ENCODE measurements at regions not wholly inside any gene's neighbourhood (a gene's known extent, or its start where the extent isn't known, plus 50 kb on each side); places are given as distances from the start of the nearest gene placed in this dataset.

- no peaks in the 10 kb centered on the region for H3K79me2 ChIP-seq (ENCODE audit: insufficient read depth)
- no peak overlapping the region for H3K4me3 ChIP-seq (ENCODE audit: low read depth in 2 of 2, low read length in 1 of 2)
- DNase-seq: no peak
- no peaks in the 10 kb centered on the region for H3K9me3 ChIP-seq
- 77% methylated on average over 4 of the region's 4 CpGs for WGBS (ENCODE audit: low lambda C conversion rate)
- no peaks in the 10 kb centered on the region for H3K36me3 ChIP-seq (replicated peaks in 1 of 2; ENCODE audit: control insufficient read depth in 1 of 2, insufficient read depth in 2 of 2, low read length in 1 of 2)
- no peaks in the 10 kb centered on the region for H3F3A ChIP-seq (replicated peaks; ENCODE audit: insufficient read depth)
- no peak overlapping the region for H3K27ac ChIP-seq (ENCODE audit: low read depth in 2 of 2, low read length in 1 of 2)
- H3K27me3 ChIP-seq (ENCODE audit: insufficient read depth): no peaks in the 10 kb centered on the region
- H4K20me1 ChIP-seq (ENCODE audit: insufficient read depth): no peaks in the 10 kb centered on the region
- no peaks in the 10 kb centered on the region for H3K9me2 ChIP-seq
- H2AFZ ChIP-seq (ENCODE audit: low read depth): no peak overlapping the region
- ChIA-PET CTCF (no interaction called here), POLR2A (no interaction called here)
- H3K9ac ChIP-seq: no peak overlapping the region
- no peak for TF ChIP-seq RAD21 (IDR thresholded peaks at IDR 0.05; ENCODE audit: low read length)
- no peak for TF ChIP-seq USF2 (IDR thresholded peaks at IDR 0.05; ENCODE audit: borderline replicate concordance, low read depth, low read length)
- no peak for TF ChIP-seq EZH2phosphoT487 (IDR thresholded peaks at IDR 0.05; ENCODE audit: borderline replicate concordance, low read depth)
- no peak for TF ChIP-seq MEF2A (IDR thresholded peaks at IDR 0.05; ENCODE audit: borderline replicate concordance, low read depth)
- no peak for TF ChIP-seq FOXJ3 (CRISPR knock-in tag; IDR thresholded peaks at IDR 0.05)
- no peak for TF ChIP-seq GABPA (IDR thresholded peaks at IDR 0.05; ENCODE audit: low read depth)
- no peak for TF ChIP-seq SMC3 (IDR thresholded peaks at IDR 0.05; ENCODE audit: low read depth, low read length)
- TF ChIP-seq CTCF (IDR thresholded peaks at IDR 0.05): no peak
- TF ChIP-seq NRF1 (IDR thresholded peaks at IDR 0.05; ENCODE audit: low read depth, low read length): no peak
- no peak for TF ChIP-seq IRF3 (IDR thresholded peaks at IDR 0.05; ENCODE audit: low read depth, low read length)
- TF ChIP-seq GATA2 (CRISPR knock-in tag; IDR thresholded peaks at IDR 0.05): no peak
- no peak for TF ChIP-seq NFIC (IDR thresholded peaks at IDR 0.05; ENCODE audit: borderline replicate concordance)
- no peak for TF ChIP-seq MAX (IDR thresholded peaks at IDR 0.05; ENCODE audit: low read depth)
- no peak for TF ChIP-seq USF1 (IDR thresholded peaks at IDR 0.05; ENCODE audit: borderline replicate concordance, low read depth)
- TF ChIP-seq YY1 (IDR thresholded peaks at IDR 0.05; ENCODE audit: low read depth): no peak
- TF ChIP-seq POLR2AphosphoS5 (IDR thresholded peaks at IDR 0.05; ENCODE audit: low read depth, low read length): no peak
- H3K4me1 ChIP-seq (ENCODE audit: control insufficient read depth in 1 of 2, insufficient read depth in 2 of 2, low read depth in 1 of 2, low read length in 1 of 2): no peaks in the 10 kb centered on the region
- H3K4me2 ChIP-seq: no peak overlapping the region
Observed at GRCh38 chr3:174336784-174337183, 522.4 kb upstream of the NAALADL2 start.
